IMR-90 (cell line): ENCODE measurements at regions not wholly inside any gene's neighbourhood (a gene's known extent, or its start where the extent isn't known, plus 50 kb on each side); places are given as distances from the start of the nearest gene placed in this dataset.

ENCODE experiments used
- ATAC-seq: fragments of 200-7000 bp; cut with Tn5 transposase; 2 replicates; pipeline ENCODE4 v1.9.1; 2020; ENCODE audit warnings: low read depth, mild to moderate bottlenecking, moderate library complexity
- BruUV-seq: library from RNA; stranded (reverse); fragments of 400-500 nt; replicated peaks from 2 replicates; lab custom pipeline; 2021; lab: Mats Ljungman, UMichigan
- CTCF ChIA-PET: fragments of 300-600 bp; formaldehyde crosslinking; extraction: SDS; loops from one replicate; lab custom pipeline; 2021; ENCODE audit warnings: antibody characterized with exemption; lab: Yijun Ruan, JAX
- POLR2A ChIA-PET: fragments of 300-600 bp; sonication (Branson Sonifier 250); formaldehyde crosslinking; loops from one replicate; lab custom pipeline; 2022; ENCODE audit warnings: antibody characterized with exemption; ENCODE audit not compliant: unreplicated experiment; lab: Charles Lee
- DNase-seq: peaks from one replicate; pipeline ENCODE4 v3.0.0; 2013
- H2AFZ ChIP-seq: replicated peaks from 2 replicates; pipeline ENCODE3; 2013; ENCODE audit warnings: low read length, mild to moderate bottlenecking; ENCODE audit not compliant: poor library complexity
- H2AK5ac ChIP-seq: 2 replicates; pipeline ENCODE4 v1.6.1; 2013; ENCODE audit warnings: low read depth, low read length, inconsistent platforms
- H2AK9ac ChIP-seq: replicated peaks from 2 replicates; pipeline ENCODE3; 2013; ENCODE audit warnings: mild to moderate bottlenecking, low read depth, low read length, moderate library complexity; ENCODE audit not compliant: poor library complexity
- H2BK120ac ChIP-seq: 2 replicates; pipeline ENCODE4 v1.6.1; 2013; ENCODE audit warnings: low read depth, low read length, inconsistent platforms
- H2BK15ac ChIP-seq: 3 replicates; pipeline ENCODE4 v1.6.1; 2013; ENCODE audit warnings: low read depth, low read length, inconsistent platforms
- H2BK20ac ChIP-seq: 2 replicates; pipeline ENCODE4 v1.6.1; 2013; ENCODE audit warnings: low read depth, mild to moderate bottlenecking, inconsistent platforms, low read length, moderate library complexity
- H2BK5ac ChIP-seq: 2 replicates; pipeline ENCODE4 v1.6.1; 2013; ENCODE audit warnings: mild to moderate bottlenecking, low read depth, low read length, inconsistent platforms; ENCODE audit not compliant: poor library complexity, severe bottlenecking
- H3K14ac ChIP-seq: replicated peaks from 2 replicates; pipeline ENCODE4 v1.6.1; 2013; ENCODE audit warnings: low read depth, low read length, inconsistent platforms
- H3K18ac ChIP-seq: 2 replicates; pipeline ENCODE4 v1.6.1; 2013; ENCODE audit warnings: low read depth, low read length, control low read depth
- H3K23ac ChIP-seq: 2 replicates; pipeline ENCODE4 v1.6.1; 2013; ENCODE audit warnings: low read depth, low read length, inconsistent platforms
- H3K27ac ChIP-seq: 2 replicates; pipeline ENCODE4 v1.5.1; 2013; ENCODE audit warnings: mild to moderate bottlenecking, control low read depth, low read length; ENCODE audit not compliant: insufficient read depth
- H3K27me3 ChIP-seq: 2 replicates; pipeline ENCODE4 v1.6.1; 2013; ENCODE audit warnings: low read length; ENCODE audit not compliant: control insufficient read depth, insufficient read depth
- H3K36me3 ChIP-seq: 2 replicates; pipeline ENCODE4 v1.6.1; 2013; ENCODE audit warnings: low read length, mixed read lengths; ENCODE audit not compliant: control insufficient read depth, insufficient read depth
- H3K4ac ChIP-seq: 2 replicates; pipeline ENCODE4 v1.6.1; 2013; ENCODE audit warnings: low read depth, low read length, inconsistent platforms
- H3K4me1 ChIP-seq: 2 replicates; pipeline ENCODE4 v1.6.1; 2013; ENCODE audit warnings: low read length, mixed read lengths; ENCODE audit not compliant: control insufficient read depth, insufficient read depth
- H3K4me2 ChIP-seq: 2 replicates; pipeline ENCODE4 v1.6.1; 2013; ENCODE audit warnings: low read depth, mild to moderate bottlenecking, control low read depth, low read length, moderate library complexity
- H3K4me3 ChIP-seq: 2 replicates; pipeline ENCODE4 v1.5.1; 2013; ENCODE audit warnings: low read depth, mild to moderate bottlenecking, control low read depth, low read length, moderate library complexity; ENCODE audit not compliant: insufficient read depth
- H3K56ac ChIP-seq: 2 replicates; pipeline ENCODE4 v1.6.1; 2013; ENCODE audit warnings: low read length, inconsistent platforms; ENCODE audit not compliant: insufficient read depth; ENCODE audit errors: extremely low read depth
- H3K79me1 ChIP-seq, 2 experiments: 2 replicates each; pipeline ENCODE4 v1.6.1; 2013; ENCODE audit warnings: low read length in 2 of 2, inconsistent platforms in 1 of 2, low read depth in 1 of 2
- H3K9ac ChIP-seq: 2 replicates; pipeline ENCODE4 v1.6.1; 2013; ENCODE audit warnings: low read depth, low read length, control low read depth
- H3K9me1 ChIP-seq: 2 replicates; pipeline ENCODE4 v1.6.1; 2013; ENCODE audit warnings: low read length, inconsistent platforms; ENCODE audit not compliant: insufficient read depth
- H3K9me3 ChIP-seq: 2 replicates; pipeline ENCODE4 v1.6.1; 2013; ENCODE audit warnings: low read length; ENCODE audit not compliant: control insufficient read depth, insufficient read depth
- H4K20me1 ChIP-seq: 2 replicates; pipeline ENCODE4 v1.6.1; 2013; ENCODE audit warnings: low read length, inconsistent platforms; ENCODE audit not compliant: insufficient read depth
- H4K5ac ChIP-seq: 2 replicates; pipeline ENCODE4 v1.6.1; 2013; ENCODE audit warnings: mild to moderate bottlenecking, low read depth, low read length, control low read depth
- H4K8ac ChIP-seq, 2 experiments: 2 replicates each; pipeline ENCODE4 v1.6.1; 2013; ENCODE audit warnings: low read depth in 2 of 2, low read length in 2 of 2, control low read depth in 1 of 2, inconsistent platforms in 1 of 2
- H4K91ac ChIP-seq: 2 replicates; pipeline ENCODE4 v1.6.1; 2013; ENCODE audit warnings: low read depth, low read length, inconsistent platforms; ENCODE audit not compliant: insufficient read depth
- CEBPB ChIP-seq: IDR thresholded peaks from 2 replicates; pipeline ENCODE4 v1.6.1; 2012; ENCODE audit warnings: low read depth, low read length, improper control_type of control experiment
- MAZ ChIP-seq: IDR thresholded peaks from 2 replicates; pipeline ENCODE4 v1.6.1; 2012; ENCODE audit warnings: low read depth, mild to moderate bottlenecking, low read length, improper control_type of control experiment, moderate library complexity, borderline replicate concordance
- POLR2A ChIP-seq: IDR thresholded peaks from 2 replicates; pipeline ENCODE4 v1.6.1; 2012; ENCODE audit warnings: mild to moderate bottlenecking, low read depth, low read length
- RAD21 ChIP-seq: IDR thresholded peaks from 2 replicates; pipeline ENCODE4 v1.6.1; 2012; ENCODE audit warnings: low read length, improper control_type of control experiment
- SMC3 ChIP-seq: fragments of 150-350 bp; IDR thresholded peaks from 2 replicates; pipeline ENCODE4 v1.6.1; 2016; ENCODE audit warnings: low read depth, mild to moderate bottlenecking, antibody characterized with exemption, low read length, moderate library complexity
- WGBS, 2 experiments: methylation state at CpG; one replicate each; pipeline versions ENCODE4 v1.1.5 to v1.1.7; 2013; ENCODE audit warnings: missing lambda C conversion rate in 2 of 2; ENCODE audit not compliant: insufficient read length in 1 of 2; ENCODE audit errors: extremely low coverage in 2 of 2; 5-methylcytosine and 5-hydroxymethylcytosine counted together
- dilution Hi-C: fragments of 300-500 bp; cut with HindIII; formaldehyde crosslinking; loops from one replicate; pipeline ENCODE4 v1.14.3; 2018; ENCODE audit warnings: low sequenced_read_pairs; ENCODE audit not compliant: unreplicated experiment
- in situ Hi-C: fragments of 300-500 bp; cut with MboI; formaldehyde crosslinking; loops from 3 replicates; pipeline ENCODE4 v1.14.3; 2019; ENCODE audit warnings: low sequenced_read_pairs, inconsistent platforms, mixed read lengths
- intact Hi-C: fragments of 100-400 bp; cut with micrococcal nuclease; formaldehyde crosslinking; loops from 2 replicates; pipeline ENCODE4 v1.10.0; 2022

- ChIA-PET POLR2A (no interaction called here), CTCF (no interaction called here)
- Histone ChIP-seq H2AFZ (no peak overlapping the region), H2AK9ac (no peak overlapping the region), H4K5ac (no peak overlapping the region), H3K27me3 (no peaks in the 10 kb centered on the region), H3K4me1 (no peaks in the 10 kb centered on the region), H3K18ac (no peak overlapping the region), H3K9me3 (no peaks in the 10 kb centered on the region), H3K4me3 (no peak overlapping the region), H3K9me1 (no peaks in the 10 kb centered on the region), H3K23ac (no peak overlapping the region), H2BK5ac (no peak overlapping the region), H3K4ac (no peak overlapping the region), H4K20me1 (no peaks in the 10 kb centered on the region), H2AK5ac (no peak overlapping the region), H2BK15ac (no peak overlapping the region), H3K27ac (no peak overlapping the region), H2BK120ac (no peak overlapping the region), H3K9ac (no peak overlapping the region), H3K14ac (no peak overlapping the region), H3K79me1 (no peaks in the 10 kb centered on the region), H4K8ac (no peak overlapping the region), H3K56ac (no peak overlapping the region), H3K36me3 (no peaks in the 10 kb centered on the region), H2BK20ac (no peak overlapping the region), H4K91ac (no peak overlapping the region), H3K4me2 (no peak overlapping the region)
- ATAC-seq (no peak), DNase-seq (no peak)
- TF ChIP-seq SMC3 (no peak), POLR2A (no peak), CEBPB (no peak), RAD21 (no peak), MAZ (no peak)
- intact Hi-C loops: no loop called here
- in situ Hi-C loops: no loop called here
- dilution Hi-C loops: no loop called here
- no CpG with 5 or more reads among the region's 3 CpGs for WGBS, 2 experiments
- no TSS peak for BruUV-seq
Observed at GRCh38 chr2:188721784-188722183, 252.4 kb upstream of the COL3A1 start.
